ENCODE measurements at regions not wholly inside any gene's neighbourhood (a gene's known extent, or its start where the extent isn't known, plus 50 kb on each side); places are given as distances from the start of the nearest gene placed in this dataset.

GRCh38 chr2:204069804-204070203 lies 133.2 kb downstream of the ICOS start:
- H2AFZ ChIP-seq, result peak overlapping the region; percentile 2; the same call in 1 of the 2 replicates
- no peaks in the 10 kb centered on the region for H3F3A ChIP-seq (replicated peaks; ENCODE audit: low read depth)
- Mint-ChIP-seq H3K4me3 (no peak overlapping the region), H3K4me1 (no peaks in the 10 kb centered on the region; the same call in 2 of the 3 replicates), H3K9me3 (peaks cover 7% of the 10 kb centered on the region; the same call in 2 of the 3 replicates), H3K36me3 (ENCODE audit: low read depth) (no peaks in the 10 kb centered on the region), H3K27ac (no peak overlapping the region), H3K27me3 (ENCODE audit: insufficient read depth, low read depth, poor library complexity) (no peaks in the 10 kb centered on the region)
- ATAC-seq (no peak), DNase-seq (ENCODE audit: low spot score) (no peak)
- H4K20me1 ChIP-seq (replicated peaks; ENCODE audit: insufficient read depth), result no peaks in the 10 kb centered on the region
- no peak overlapping the region for H3K27ac ChIP-seq (ENCODE audit: low read depth)
- H3K27me3 ChIP-seq (ENCODE audit: insufficient read depth), result no peaks in the 10 kb centered on the region
- H3K36me3 ChIP-seq (ENCODE audit: insufficient read depth), result no peaks in the 10 kb centered on the region
- H3K9me2 ChIP-seq (ENCODE audit: insufficient read depth), result no peaks in the 10 kb centered on the region
- TF ChIP-seq, protein P1, sequence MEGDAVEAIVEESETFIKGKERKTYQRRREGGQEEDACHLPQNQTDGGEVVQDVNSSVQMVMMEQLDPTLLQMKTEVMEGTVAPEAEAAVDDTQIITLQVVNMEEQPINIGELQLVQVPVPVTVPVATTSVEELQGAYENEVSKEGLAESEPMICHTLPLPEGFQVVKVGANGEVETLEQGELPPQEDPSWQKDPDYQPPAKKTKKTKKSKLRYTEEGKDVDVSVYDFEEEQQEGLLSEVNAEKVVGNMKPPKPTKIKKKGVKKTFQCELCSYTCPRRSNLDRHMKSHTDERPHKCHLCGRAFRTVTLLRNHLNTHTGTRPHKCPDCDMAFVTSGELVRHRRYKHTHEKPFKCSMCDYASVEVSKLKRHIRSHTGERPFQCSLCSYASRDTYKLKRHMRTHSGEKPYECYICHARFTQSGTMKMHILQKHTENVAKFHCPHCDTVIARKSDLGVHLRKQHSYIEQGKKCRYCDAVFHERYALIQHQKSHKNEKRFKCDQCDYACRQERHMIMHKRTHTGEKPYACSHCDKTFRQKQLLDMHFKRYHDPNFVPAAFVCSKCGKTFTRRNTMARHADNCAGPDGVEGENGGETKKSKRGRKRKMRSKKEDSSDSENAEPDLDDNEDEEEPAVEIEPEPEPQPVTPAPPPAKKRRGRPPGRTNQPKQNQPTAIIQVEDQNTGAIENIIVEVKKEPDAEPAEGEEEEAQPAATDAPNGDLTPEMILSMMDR (conservative IDR thresholded peaks at IDR 0.05; ENCODE audit: low read depth in 2 of 2), result no peak
- TF ChIP-seq NANOG (IDR thresholded peaks at IDR 0.05; ENCODE audit: borderline replicate concordance) (no peak), ZNF331 (CRISPR knock-in tag; IDR thresholded peaks at IDR 0.05; ENCODE audit: low read depth) (no peak), CREB1 (CRISPR knock-in tag; IDR thresholded peaks at IDR 0.05; ENCODE audit: low read depth) (no peak)
- no peaks in the 10 kb centered on the region for H3K79me2 ChIP-seq (replicated peaks; ENCODE audit: insufficient read depth)
- H3K4me1 ChIP-seq (ENCODE audit: insufficient read depth), result no peaks in the 10 kb centered on the region
- H3K4me2 ChIP-seq, result no peak overlapping the region
- no peak overlapping the region for H3K4me3 ChIP-seq

- no peaks in the 10 kb centered on the region for H3K9me2 ChIP-seq (ENCODE audit: insufficient read depth)
- no peak overlapping the region for H3K27ac ChIP-seq (ENCODE audit: low read depth)
- Mint-ChIP-seq H3K4me1 (no peaks in the 10 kb centered on the region; the same call in 2 of the 3 replicates), H3K4me3 (no peak overlapping the region), H3K27me3 (ENCODE audit: insufficient read depth, low read depth, poor library complexity) (peaks cover 2% of the 10 kb centered on the region), H3K27ac (no peak overlapping the region), H3K9me3 (no peaks in the 10 kb centered on the region), H3K36me3 (ENCODE audit: low read depth) (no peaks in the 10 kb centered on the region)
- TF ChIP-seq, protein P1 (conservative IDR thresholded peaks at IDR 0.05; ENCODE audit: low read depth in 2 of 2), result peak; percentile 84 to 89
- TF ChIP-seq STAT1 (IDR thresholded peaks at IDR 0.05; ENCODE audit: unreplicated experiment), result no peak
- peak; percentile 94 for ATAC-seq
- H4K20me1 ChIP-seq (replicated peaks; ENCODE audit: insufficient read depth), result no peaks in the 10 kb centered on the region
- H3K36me3 ChIP-seq (ENCODE audit: insufficient read depth), result no peaks in the 10 kb centered on the region
- H3K4me1 ChIP-seq (ENCODE audit: insufficient read depth), result no peaks in the 10 kb centered on the region
- no peaks in the 10 kb centered on the region for H3K79me2 ChIP-seq (replicated peaks; ENCODE audit: insufficient read depth)
- H2AFZ ChIP-seq, result peak overlapping the region; percentile 25; the same call in 1 of the 2 replicates
- DNase-seq (ENCODE audit: low spot score), result peak; percentile 84
- no peaks in the 10 kb centered on the region for H3K27me3 ChIP-seq (ENCODE audit: insufficient read depth)
- no peaks in the 10 kb centered on the region for H3F3A ChIP-seq (replicated peaks; ENCODE audit: low read depth)
- H3K4me2 ChIP-seq, result no peak overlapping the region
- H3K4me3 ChIP-seq, result no peak overlapping the region
These were observed 136.1 kb downstream of the ICOS start for GRCh38 chr2:204072443-204073324.

Measured in GM23338 (cell line).